ENCODE measurements at regions not wholly inside any gene's neighbourhood (a gene's known extent, or its start where the extent isn't known, plus 50 kb on each side); places are given as distances from the start of the nearest gene placed in this dataset.

- DNase-seq (ENCODE audit: low read depth), result peak; percentile 63
- in situ Hi-C loops (cut with HindIII; ENCODE audit: low sequenced_read_pairs), result loop anchor here (5.0 kb wide), 1 partner anchor 48 kb away; no protein-coding TSS in a partner anchor
- TF ChIP-seq CTCF (IDR thresholded peaks at IDR 0.05; ENCODE audit: low read depth, low read length, missing control alignments), result no peak
- no peak overlapping the region for H3K4me3 ChIP-seq (ENCODE audit: low read depth, low read length)
These were observed 244.9 kb upstream of the KLF4 start for GRCh38 chr9:107734256-107735013.

GRCh38 chr9:107733523-107733894 is 243.9 kb upstream of the KLF4 start:
- no peak for TF ChIP-seq CTCF (IDR thresholded peaks at IDR 0.05; ENCODE audit: low read depth, low read length, missing control alignments)
- DNase-seq (ENCODE audit: low read depth), result no peak
- in situ Hi-C loops (cut with HindIII; ENCODE audit: low sequenced_read_pairs), result loop anchor here (5.0 kb wide), 1 partner anchor 49 kb away; no protein-coding TSS in a partner anchor
- H3K4me3 ChIP-seq (ENCODE audit: low read depth, low read length), result no peak overlapping the region

GRCh38 chr9:107732781-107733522 is 243.4 kb upstream of the KLF4 start:
- H3K4me3 ChIP-seq (ENCODE audit: low read depth, low read length), result no peak overlapping the region
- in situ Hi-C loops (cut with HindIII; ENCODE audit: low sequenced_read_pairs), result loop anchor here (5.0 kb wide), 1 partner anchor 49 kb away; no protein-coding TSS in a partner anchor
- no peak for TF ChIP-seq CTCF (IDR thresholded peaks at IDR 0.05; ENCODE audit: low read depth, low read length, missing control alignments)
- DNase-seq (ENCODE audit: low read depth), result no peak

- DNase-seq (ENCODE audit: low read depth), result no peak
- H3K4me3 ChIP-seq (ENCODE audit: low read depth, low read length), result no peak overlapping the region
- no peak for TF ChIP-seq CTCF (IDR thresholded peaks at IDR 0.05; ENCODE audit: low read depth, low read length, missing control alignments)
- in situ Hi-C loops (cut with HindIII; ENCODE audit: low sequenced_read_pairs), result loop anchor here (5.0 kb wide), 1 partner anchor 51 kb away; no protein-coding TSS in a partner anchor
These were observed 241.7 kb upstream of the KLF4 start for GRCh38 chr9:107731115-107731762.

GRCh38 chr9:107730666-107731065 is 241.1 kb upstream of the KLF4 start:
- in situ Hi-C loops (cut with HindIII; ENCODE audit: low sequenced_read_pairs), result loop anchor here (5.0 kb wide), 1 partner anchor 52 kb away; no protein-coding TSS in a partner anchor
- TF ChIP-seq CTCF (IDR thresholded peaks at IDR 0.05; ENCODE audit: low read depth, low read length, missing control alignments), result no peak
- H3K4me3 ChIP-seq (ENCODE audit: low read depth, low read length), result no peak overlapping the region
- DNase-seq (ENCODE audit: low read depth), result no peak

- in situ Hi-C loops (cut with HindIII; ENCODE audit: low sequenced_read_pairs), result no loop called here
- no peak overlapping the region for H3K4me3 ChIP-seq (ENCODE audit: low read depth, low read length)
- DNase-seq (ENCODE audit: low read depth), result no peak
- TF ChIP-seq CTCF (IDR thresholded peaks at IDR 0.05; ENCODE audit: low read depth, low read length, missing control alignments), result no peak
These were observed 237.7 kb upstream of the KLF4 start for GRCh38 chr9:107727086-107727780.

All from astrocyte of the cerebellum (primary cell).